Mesenchymal stem cell (in vitro differentiated cells and primary cell): ENCODE measurements at regions not wholly inside any gene's neighbourhood (a gene's known extent, or its start where the extent isn't known, plus 50 kb on each side); places are given as distances from the start of the nearest gene placed in this dataset.

Experiments used
- DNase-seq: peaks from one replicate; pipeline ENCODE4 v3.0.0-alpha.2; 2013
- H2AFZ ChIP-seq: one replicate; pipeline ENCODE4 v1.6.1; 2013; ENCODE audit warnings: low read depth, mild to moderate bottlenecking, control low read depth, inconsistent platforms, low read length, moderate library complexity
- H2AK5ac ChIP-seq: 2 replicates; pipeline ENCODE4 v1.6.1; 2013; ENCODE audit warnings: low read length, moderate library complexity, mild to moderate bottlenecking, inconsistent platforms; ENCODE audit not compliant: severe bottlenecking
- H2BK120ac ChIP-seq: one replicate; pipeline ENCODE4 v1.6.1; 2013; ENCODE audit warnings: low read depth, mild to moderate bottlenecking, inconsistent platforms, low read length, moderate library complexity
- H2BK12ac ChIP-seq, 2 experiments: one replicate each; pipeline ENCODE4 v1.6.1; 2013; ENCODE audit warnings: inconsistent platforms in 2 of 2, low read length in 2 of 2, mild to moderate bottlenecking in 2 of 2, moderate library complexity in 2 of 2, control low read depth in 1 of 2
- H2BK15ac ChIP-seq: one replicate; pipeline ENCODE4 v1.6.1; 2013; ENCODE audit warnings: mild to moderate bottlenecking, low read depth, inconsistent platforms; ENCODE audit not compliant: poor library complexity, severe bottlenecking
- H2BK5ac ChIP-seq: 2 replicates; pipeline ENCODE4 v1.6.1; 2013; ENCODE audit warnings: low read depth, mild to moderate bottlenecking, low read length, control low read depth, inconsistent platforms; ENCODE audit not compliant: poor library complexity, severe bottlenecking
- H3K14ac ChIP-seq, 2 experiments: one replicate each; pipeline ENCODE4 v1.6.1; 2013; ENCODE audit warnings: inconsistent platforms in 2 of 2, low read length in 2 of 2, control low read depth in 1 of 2, mild to moderate bottlenecking in 1 of 2, moderate library complexity in 1 of 2
- H3K18ac ChIP-seq, 2 experiments: one replicate each; pipeline ENCODE4 v1.6.1; 2013; ENCODE audit warnings: inconsistent platforms in 2 of 2, low read length in 2 of 2, control low read depth in 1 of 2, low read depth in 1 of 2, mild to moderate bottlenecking in 1 of 2
- H3K23ac ChIP-seq, 2 experiments: one replicate each; pipeline ENCODE4 v1.6.1; 2013; ENCODE audit warnings: inconsistent platforms in 2 of 2, low read length in 2 of 2, mild to moderate bottlenecking in 2 of 2, moderate library complexity in 2 of 2, control low read depth in 1 of 2
- H3K27ac ChIP-seq: 2 replicates; pipeline ENCODE4 v1.5.1; 2013; ENCODE audit warnings: mild to moderate bottlenecking, moderate library complexity, low read length, control low read depth, inconsistent platforms; ENCODE audit not compliant: poor library complexity, severe bottlenecking
- H3K27me3 ChIP-seq, 2 experiments: 2 replicates each; pipeline versions ENCODE4 v1.6.1 to v1.7.0; 2013; ENCODE audit warnings: low read length in 2 of 2, mild to moderate bottlenecking in 2 of 2, moderate library complexity in 2 of 2, control low read depth in 1 of 2, inconsistent platforms in 1 of 2; ENCODE audit not compliant: control insufficient read depth in 1 of 2, insufficient read depth in 1 of 2
- H3K36me3 ChIP-seq, 2 experiments: 2 replicates each; pipeline versions ENCODE4 v1.6.1 to v1.7.0; 2013; ENCODE audit warnings: low read length in 2 of 2, control low read depth in 1 of 2, inconsistent platforms in 1 of 2, low read depth in 1 of 2, mild to moderate bottlenecking in 1 of 2; ENCODE audit not compliant: insufficient read depth in 2 of 2, control insufficient read depth in 1 of 2
- H3K4ac ChIP-seq, 2 experiments: one replicate each; pipeline ENCODE4 v1.6.1; 2013; ENCODE audit warnings: inconsistent platforms in 2 of 2, low read length in 2 of 2, mild to moderate bottlenecking in 2 of 2, moderate library complexity in 2 of 2, control low read depth in 1 of 2, low read depth in 1 of 2
- H3K4me1 ChIP-seq: 2 replicates; pipeline ENCODE4 v1.6.1; 2013; ENCODE audit warnings: low read depth, low read length, control low read depth; ENCODE audit not compliant: control insufficient read depth, insufficient read depth
- H3K4me2 ChIP-seq: 2 replicates; pipeline ENCODE4 v1.6.1; 2013; ENCODE audit warnings: low read length, mild to moderate bottlenecking, inconsistent platforms; ENCODE audit not compliant: poor library complexity, severe bottlenecking
- H3K4me3 ChIP-seq, 2 experiments: 2 replicates each; pipeline versions ENCODE4 v1.5.1 to v1.7.0; 2013; ENCODE audit warnings: low read length in 2 of 2, mild to moderate bottlenecking in 2 of 2, control low read depth in 1 of 2, low read depth in 1 of 2; ENCODE audit not compliant: insufficient read depth in 1 of 2
- H3K79me1 ChIP-seq: replicated peaks from 2 replicates; pipeline ENCODE4 v1.6.1; 2013; ENCODE audit warnings: mild to moderate bottlenecking, control low read depth, low read length, inconsistent platforms; ENCODE audit not compliant: poor library complexity, severe bottlenecking
- H3K9ac ChIP-seq: 2 replicates; pipeline ENCODE4 v1.7.0; 2013; ENCODE audit warnings: mild to moderate bottlenecking, low read length, moderate library complexity
- H3K9me3 ChIP-seq: 2 replicates; pipeline ENCODE4 v1.7.0; 2013; ENCODE audit warnings: mild to moderate bottlenecking, low read length; ENCODE audit not compliant: control insufficient read depth
- H4K8ac ChIP-seq: one replicate; pipeline ENCODE4 v1.6.1; 2013; ENCODE audit warnings: inconsistent platforms, mild to moderate bottlenecking, low read length, moderate library complexity
- H4K91ac ChIP-seq: one replicate; pipeline ENCODE4 v1.6.1; 2013; ENCODE audit warnings: mild to moderate bottlenecking, low read length, inconsistent platforms
- WGBS: methylation state at CpG from one replicate; pipeline ENCODE4 v1.1.7; 2013; ENCODE audit warnings: mixed read lengths; 5-methylcytosine and 5-hydroxymethylcytosine counted together

- no peak overlapping the region for H3K27ac ChIP-seq
- no peak overlapping the region for H3K4ac ChIP-seq
- no peak overlapping the region for H3K4me2 ChIP-seq
- no peaks in the 10 kb centered on the region for H3K36me3 ChIP-seq
- no peak overlapping the region for H2BK120ac ChIP-seq
- H3K23ac ChIP-seq: no peak overlapping the region
- no peak overlapping the region for H4K8ac ChIP-seq
- no peak overlapping the region for H3K18ac ChIP-seq
- no peak overlapping the region for H2BK5ac ChIP-seq
- no peaks in the 10 kb centered on the region for H3K9me3 ChIP-seq
- no peak for DNase-seq
- H3K27me3 ChIP-seq: no peaks in the 10 kb centered on the region
- no peak overlapping the region for H2BK15ac ChIP-seq
- H3K9ac ChIP-seq: no peak overlapping the region
- no peak overlapping the region for H2AFZ ChIP-seq
- H2AK5ac ChIP-seq: no peak overlapping the region
- H3K4me3 ChIP-seq: no peak overlapping the region
- H3K4me1 ChIP-seq: no peaks in the 10 kb centered on the region
- 89% methylated on average over 1 of the region's 1 CpG for WGBS
- no peak overlapping the region for H2BK12ac ChIP-seq
- H3K14ac ChIP-seq: no peak overlapping the region
- no peak overlapping the region for H4K91ac ChIP-seq
- H3K79me1 ChIP-seq: no peaks in the 10 kb centered on the region
Measured at GRCh38 chr13:47017476-47017875, 120.6 kb upstream of the HTR2A start.

GRCh38 chr13:47008318-47008717, 111.5 kb upstream of the HTR2A start:
- no peak overlapping the region for H2AK5ac ChIP-seq
- no peak overlapping the region for H3K4ac ChIP-seq
- H3K4me2 ChIP-seq: no peak overlapping the region
- no peaks in the 10 kb centered on the region for H3K9me3 ChIP-seq
- no peak overlapping the region for H3K27ac ChIP-seq
- no peak overlapping the region for H3K9ac ChIP-seq
- no peaks in the 10 kb centered on the region for H3K27me3 ChIP-seq
- no peak for DNase-seq
- no peak overlapping the region for H2BK120ac ChIP-seq
- H2AFZ ChIP-seq: no peak overlapping the region
- no peak overlapping the region for H2BK5ac ChIP-seq
- no peaks in the 10 kb centered on the region for H3K4me1 ChIP-seq
- no peak overlapping the region for H3K18ac ChIP-seq
- no peak overlapping the region for H4K8ac ChIP-seq
- no CpG with 5 or more reads among the region's 2 CpGs for WGBS
- no peak overlapping the region for H3K4me3 ChIP-seq
- H3K79me1 ChIP-seq: no peaks in the 10 kb centered on the region
- H2BK12ac ChIP-seq: no peak overlapping the region
- no peaks in the 10 kb centered on the region for H3K36me3 ChIP-seq
- no peak overlapping the region for H3K23ac ChIP-seq
- H2BK15ac ChIP-seq: no peak overlapping the region
- H4K91ac ChIP-seq: no peak overlapping the region
- no peak overlapping the region for H3K14ac ChIP-seq

- DNase-seq: no peak
Measured at GRCh38 chr13:47005756-47006414, 109.0 kb upstream of the HTR2A start.

GRCh38 chr13:47004540-47004939, 107.7 kb upstream of the HTR2A start:
- Histone ChIP-seq H3K79me1 (no peaks in the 10 kb centered on the region), H3K9ac (no peak overlapping the region), H2BK15ac (no peak overlapping the region), H3K27ac (no peak overlapping the region), H4K91ac (no peak overlapping the region), H2BK5ac (no peak overlapping the region), H2AK5ac (no peak overlapping the region), H3K18ac (no peak overlapping the region), H2BK120ac (no peak overlapping the region), H3K14ac (no peak overlapping the region), H2BK12ac (no peak overlapping the region), H3K9me3 (no peaks in the 10 kb centered on the region), H3K4me2 (no peak overlapping the region), H2AFZ (no peak overlapping the region), H4K8ac (no peak overlapping the region), H3K4me1 (no peaks in the 10 kb centered on the region), H3K4me3 (no peak overlapping the region), H3K27me3 (no peaks in the 10 kb centered on the region), H3K4ac (no peak overlapping the region), H3K23ac (no peak overlapping the region), H3K36me3 (no peaks in the 10 kb centered on the region)
- no peak for DNase-seq
- 92% methylated on average over 1 of the region's 1 CpG for WGBS

More at GRCh38 chr13:47005756-47006414, 109.0 kb upstream of the HTR2A start:
- H2AFZ ChIP-seq: no peak overlapping the region
- no peak overlapping the region for H3K4me3 ChIP-seq
- no peaks in the 10 kb centered on the region for H3K27me3 ChIP-seq
- H3K4me2 ChIP-seq: no peak overlapping the region
- no peak overlapping the region for H3K23ac ChIP-seq
- H3K27ac ChIP-seq: no peak overlapping the region
- H4K8ac ChIP-seq: no peak overlapping the region
- H4K91ac ChIP-seq: no peak overlapping the region
- no peak overlapping the region for H3K9ac ChIP-seq
- no peaks in the 10 kb centered on the region for H3K79me1 ChIP-seq
- no peak overlapping the region for H3K4ac ChIP-seq
- no peak overlapping the region for H2AK5ac ChIP-seq
- no peak overlapping the region for H2BK12ac ChIP-seq
- H2BK5ac ChIP-seq: no peak overlapping the region
- no peak overlapping the region for H2BK120ac ChIP-seq
- no peak overlapping the region for H3K18ac ChIP-seq
- H3K14ac ChIP-seq: no peak overlapping the region
- 100% methylated on average over 2 of the region's 2 CpGs for WGBS
- no peaks in the 10 kb centered on the region for H3K9me3 ChIP-seq
- no peak overlapping the region for H2BK15ac ChIP-seq
- no peaks in the 10 kb centered on the region for H3K36me3 ChIP-seq
- no peaks in the 10 kb centered on the region for H3K4me1 ChIP-seq
